ENCODE measurements at regions not wholly inside any gene's neighbourhood (a gene's known extent, or its start where the extent isn't known, plus 50 kb on each side); places are given as distances from the start of the nearest gene placed in this dataset.

DNA sequence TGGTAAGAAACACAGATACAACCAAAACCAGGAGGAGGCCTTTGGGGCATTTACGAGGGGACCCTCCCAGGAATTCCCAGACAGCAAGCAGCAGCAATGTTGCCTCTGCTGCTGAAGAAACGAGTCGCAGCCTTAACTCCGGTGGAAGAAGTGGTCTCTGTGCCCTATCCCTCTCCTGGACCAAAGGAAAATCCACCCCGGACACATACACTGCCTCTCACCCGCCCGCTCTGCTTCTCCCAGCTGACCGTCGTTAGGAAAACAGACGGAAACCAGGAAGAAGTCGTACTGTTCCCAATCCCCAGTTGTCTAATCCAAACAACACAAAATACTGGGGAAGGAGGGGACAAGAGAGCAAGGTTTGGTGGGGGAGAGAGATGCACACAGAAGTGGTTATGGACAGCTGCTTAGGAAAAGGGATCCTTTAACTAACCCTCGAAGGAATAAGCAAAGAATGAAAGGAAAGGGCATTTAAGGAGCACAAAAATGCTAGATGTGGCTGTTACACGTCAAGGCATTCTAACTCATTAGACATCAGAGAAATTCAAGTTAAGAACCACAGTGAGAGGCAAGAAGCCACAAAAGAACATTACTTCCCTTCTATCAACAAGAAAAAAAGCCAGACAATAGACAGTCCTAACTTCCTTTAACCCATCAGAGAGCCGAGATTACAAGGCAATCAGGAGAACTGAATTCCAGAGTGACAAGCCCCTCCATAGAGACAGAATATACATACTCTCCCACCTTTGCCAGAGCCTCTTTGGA is 71.9 kb downstream of the ACTL7B start:
- TF ChIP-seq, protein P1, sequence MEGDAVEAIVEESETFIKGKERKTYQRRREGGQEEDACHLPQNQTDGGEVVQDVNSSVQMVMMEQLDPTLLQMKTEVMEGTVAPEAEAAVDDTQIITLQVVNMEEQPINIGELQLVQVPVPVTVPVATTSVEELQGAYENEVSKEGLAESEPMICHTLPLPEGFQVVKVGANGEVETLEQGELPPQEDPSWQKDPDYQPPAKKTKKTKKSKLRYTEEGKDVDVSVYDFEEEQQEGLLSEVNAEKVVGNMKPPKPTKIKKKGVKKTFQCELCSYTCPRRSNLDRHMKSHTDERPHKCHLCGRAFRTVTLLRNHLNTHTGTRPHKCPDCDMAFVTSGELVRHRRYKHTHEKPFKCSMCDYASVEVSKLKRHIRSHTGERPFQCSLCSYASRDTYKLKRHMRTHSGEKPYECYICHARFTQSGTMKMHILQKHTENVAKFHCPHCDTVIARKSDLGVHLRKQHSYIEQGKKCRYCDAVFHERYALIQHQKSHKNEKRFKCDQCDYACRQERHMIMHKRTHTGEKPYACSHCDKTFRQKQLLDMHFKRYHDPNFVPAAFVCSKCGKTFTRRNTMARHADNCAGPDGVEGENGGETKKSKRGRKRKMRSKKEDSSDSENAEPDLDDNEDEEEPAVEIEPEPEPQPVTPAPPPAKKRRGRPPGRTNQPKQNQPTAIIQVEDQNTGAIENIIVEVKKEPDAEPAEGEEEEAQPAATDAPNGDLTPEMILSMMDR (IDR thresholded peaks at IDR 0.05): no peak
- Mint-ChIP-seq H3K4me1 (ENCODE audit: unreplicated experiment) (peaks cover 27% of the 10 kb centered on the region), H3K9me3 (ENCODE audit: unreplicated experiment) (no peaks in the 10 kb centered on the region), H3K27ac (ENCODE audit: unreplicated experiment) (peak overlapping the region; percentile 15), H3K36me3 (ENCODE audit: unreplicated experiment) (no peaks in the 10 kb centered on the region), H3K27me3 (ENCODE audit: unreplicated experiment) (peaks cover 21% of the 10 kb centered on the region), H3K4me3 (ENCODE audit: unreplicated experiment) (no peak overlapping the region)
- DNase-seq (ENCODE audit: extremely low spot score, unreplicated experiment): no peak

DNA sequence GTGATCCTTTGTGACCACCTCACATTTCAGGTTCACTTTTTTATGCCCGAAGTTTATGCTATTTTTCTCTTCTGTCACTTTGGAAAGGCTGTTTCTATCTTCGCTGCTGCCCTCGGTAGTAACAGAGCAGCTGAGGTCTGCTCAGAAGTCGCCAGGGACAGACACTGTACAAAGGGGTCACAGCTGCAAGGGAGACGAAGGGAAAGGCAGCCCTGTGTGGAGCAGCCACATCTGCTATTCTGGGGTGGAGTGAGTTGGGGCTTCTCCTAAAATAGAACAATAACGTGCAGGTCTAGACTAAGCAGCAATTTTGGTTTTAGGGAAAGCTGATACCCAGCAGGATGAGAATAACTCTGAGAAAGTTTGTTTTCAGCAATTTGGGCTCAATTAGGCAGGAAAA is 72.5 kb downstream of the ACTL7B start:
- no peak overlapping the region for H3K27ac Mint-ChIP-seq (ENCODE audit: unreplicated experiment)
- no peaks in the 10 kb centered on the region for H3K36me3 Mint-ChIP-seq (ENCODE audit: unreplicated experiment)
- TF ChIP-seq, protein P1 (IDR thresholded peaks at IDR 0.05): no peak
- H3K9me3 Mint-ChIP-seq (ENCODE audit: unreplicated experiment): no peaks in the 10 kb centered on the region
- no peak overlapping the region for H3K4me3 Mint-ChIP-seq (ENCODE audit: unreplicated experiment)
- no peak for DNase-seq (ENCODE audit: extremely low spot score, unreplicated experiment)
- peaks cover 26% of the 10 kb centered on the region for H3K27me3 Mint-ChIP-seq (ENCODE audit: unreplicated experiment)
- peaks cover 27% of the 10 kb centered on the region for H3K4me1 Mint-ChIP-seq (ENCODE audit: unreplicated experiment)

DNA sequence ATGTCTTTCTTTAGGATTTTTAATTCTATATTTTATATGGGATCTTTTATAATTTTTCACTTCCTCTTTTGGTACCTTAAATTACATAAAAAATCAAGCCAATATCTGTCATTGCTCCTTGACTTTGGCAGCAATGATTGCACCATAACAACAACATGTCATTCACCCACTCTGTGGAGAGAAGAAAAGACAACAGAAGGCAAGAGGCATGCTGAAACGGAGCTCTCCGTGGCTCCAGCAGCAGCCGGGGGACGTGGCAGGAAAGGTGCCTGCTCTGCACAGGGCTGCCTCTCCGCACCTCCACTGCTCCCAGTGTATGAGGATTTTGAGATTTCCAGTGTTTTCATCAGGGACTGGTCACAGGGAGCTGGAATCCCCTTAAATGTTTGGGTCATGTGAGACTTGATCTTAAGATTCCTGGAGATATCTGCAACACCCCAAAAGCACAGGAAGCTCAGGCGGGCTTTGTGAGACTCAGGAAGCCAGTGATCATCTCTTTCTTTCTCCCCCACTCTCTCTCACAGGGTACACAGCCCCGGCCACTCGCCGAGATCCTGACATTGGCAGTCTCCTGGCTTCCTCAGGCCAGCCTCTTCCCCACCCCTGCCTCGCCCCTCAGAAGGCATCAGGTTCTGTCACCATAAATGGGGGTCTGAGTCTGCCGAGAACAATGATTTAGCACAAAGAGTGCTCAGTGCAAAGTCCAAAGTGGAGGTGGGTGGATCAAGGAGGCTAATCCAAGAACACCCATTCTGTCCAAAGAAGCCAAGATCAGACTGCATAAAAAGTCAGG is 74.6 kb downstream of the ACTL7B start:
- Mint-ChIP-seq H3K4me1 (ENCODE audit: unreplicated experiment) (peaks cover 18% of the 10 kb centered on the region), H3K27ac (ENCODE audit: unreplicated experiment) (no peak overlapping the region), H3K9me3 (ENCODE audit: unreplicated experiment) (no peaks in the 10 kb centered on the region), H3K27me3 (ENCODE audit: unreplicated experiment) (peaks cover 36% of the 10 kb centered on the region), H3K36me3 (ENCODE audit: unreplicated experiment) (no peaks in the 10 kb centered on the region), H3K4me3 (ENCODE audit: unreplicated experiment) (no peak overlapping the region)
- TF ChIP-seq, protein P1 (IDR thresholded peaks at IDR 0.05): no peak
- no peak for DNase-seq (ENCODE audit: extremely low spot score, unreplicated experiment)

DNA sequence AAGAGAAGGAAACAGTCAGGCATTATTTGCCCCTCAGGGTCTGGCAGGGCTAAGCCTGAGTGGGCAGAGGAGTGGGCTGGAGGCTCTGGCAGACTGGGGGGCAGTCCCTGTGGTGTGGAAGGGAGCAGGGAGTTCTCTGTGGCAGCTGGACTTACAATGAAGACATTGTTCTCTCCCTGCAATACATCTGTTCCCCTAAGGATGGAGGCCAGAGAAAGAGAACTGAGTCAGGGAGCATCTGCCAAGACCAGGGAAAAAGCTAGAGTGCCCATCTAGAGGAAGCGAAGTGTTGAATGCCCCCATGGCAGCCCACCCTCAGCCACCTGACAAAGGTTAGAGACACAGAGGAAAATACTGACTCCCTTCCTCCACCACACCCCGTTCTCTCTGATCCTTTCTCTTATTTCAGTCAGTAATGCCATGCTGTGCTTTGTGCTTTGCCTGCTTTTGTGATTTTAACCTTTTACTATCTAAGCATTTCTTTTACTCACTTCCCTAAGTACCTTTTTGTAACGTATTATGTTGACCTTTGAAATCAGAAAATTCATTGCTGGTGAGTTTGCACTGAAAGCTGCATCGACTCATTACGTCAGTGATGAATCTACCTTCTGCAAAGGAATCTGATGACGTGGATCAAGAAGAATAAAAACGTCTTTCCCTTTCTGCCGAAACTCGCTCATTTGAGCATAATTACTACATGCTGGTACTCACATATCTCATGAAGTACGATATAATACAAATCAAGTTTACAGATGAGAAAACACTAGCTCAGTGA is 76.0 kb downstream of the ACTL7B start:
- TF ChIP-seq, protein P1 (IDR thresholded peaks at IDR 0.05): no peak
- Mint-ChIP-seq H3K36me3 (ENCODE audit: unreplicated experiment) (no peaks in the 10 kb centered on the region), H3K27me3 (ENCODE audit: unreplicated experiment) (peaks cover 42% of the 10 kb centered on the region), H3K4me1 (ENCODE audit: unreplicated experiment) (peaks cover 26% of the 10 kb centered on the region), H3K27ac (ENCODE audit: unreplicated experiment) (no peak overlapping the region), H3K9me3 (ENCODE audit: unreplicated experiment) (no peaks in the 10 kb centered on the region), H3K4me3 (ENCODE audit: unreplicated experiment) (no peak overlapping the region)
- DNase-seq (ENCODE audit: extremely low spot score, unreplicated experiment): no peak

Data from osteocyte (in vitro differentiated cells).